ENCODE measurements at regions not wholly inside any gene's neighbourhood (a gene's known extent, or its start where the extent isn't known, plus 50 kb on each side); places are given as distances from the start of the nearest gene placed in this dataset.

DNA sequence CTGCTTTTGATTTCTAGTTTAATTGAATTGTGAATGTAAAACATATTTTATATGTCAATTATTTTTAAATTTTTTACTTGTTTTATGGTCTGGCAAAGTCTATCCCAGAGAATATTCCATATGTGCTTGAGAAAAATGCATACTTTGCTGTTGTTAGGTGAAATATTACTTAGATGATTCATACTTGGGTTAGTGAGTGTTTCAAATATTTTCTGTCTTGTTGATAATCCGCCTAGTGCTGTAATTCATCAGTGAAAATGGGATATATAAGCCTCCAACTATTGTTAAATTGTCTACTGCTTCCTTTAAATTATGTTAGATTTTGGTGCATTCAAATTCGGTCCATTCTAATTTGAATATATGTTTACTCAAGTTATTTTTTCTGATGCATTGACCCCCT is 395.5 kb downstream of the LRFN5 start:
- DNase-seq (ENCODE audit: low read depth), result no peak

- DNase-seq (ENCODE audit: low read depth), result no peak
These were observed 394.8 kb downstream of the LRFN5 start for GRCh38 chr14:42001431-42001830.

- no peak for DNase-seq (ENCODE audit: low read depth)
These were observed 393.8 kb downstream of the LRFN5 start for GRCh38 chr14:42000450-42000849.

DNA sequence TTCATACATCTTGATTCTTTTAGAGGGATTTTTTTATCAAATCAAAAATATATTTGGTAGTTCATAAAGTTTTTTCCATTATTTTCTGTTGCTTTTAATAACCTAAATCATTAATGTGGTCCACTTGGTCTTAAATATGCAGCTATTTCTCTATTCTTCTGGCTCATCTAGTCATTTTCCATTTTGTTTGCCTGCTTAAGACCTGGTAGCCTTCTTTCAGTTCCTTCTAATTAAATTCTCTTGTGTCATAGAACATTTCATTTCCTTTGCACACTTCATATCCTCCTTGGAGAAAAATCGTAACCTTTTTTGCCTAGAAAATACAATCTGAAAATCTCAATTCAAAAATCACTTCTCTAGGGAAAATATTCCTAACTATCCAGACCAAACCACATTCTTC is 387.0 kb downstream of the LRFN5 start:
- DNase-seq (ENCODE audit: low read depth), result no peak

DNA sequence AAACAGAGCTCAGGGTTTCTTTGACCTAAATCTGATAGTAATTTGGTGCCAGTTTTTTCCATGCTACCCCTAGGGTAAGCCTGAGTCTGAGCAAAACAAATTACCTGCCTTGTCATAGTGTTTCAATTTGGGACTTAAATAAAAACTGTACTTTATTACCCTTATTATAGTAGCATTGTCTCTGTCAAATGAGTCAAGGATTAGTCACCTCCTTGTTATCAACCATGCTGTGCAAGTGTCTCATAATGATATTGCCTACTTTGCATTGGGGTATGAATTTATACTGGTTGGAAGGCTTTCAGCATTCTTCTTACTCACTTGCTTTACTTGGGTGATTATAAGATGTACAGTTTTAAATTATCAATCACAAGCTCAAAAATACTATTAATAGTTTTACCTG is 380.0 kb downstream of the LRFN5 start:
- no peak for DNase-seq (ENCODE audit: low read depth)

DNA sequence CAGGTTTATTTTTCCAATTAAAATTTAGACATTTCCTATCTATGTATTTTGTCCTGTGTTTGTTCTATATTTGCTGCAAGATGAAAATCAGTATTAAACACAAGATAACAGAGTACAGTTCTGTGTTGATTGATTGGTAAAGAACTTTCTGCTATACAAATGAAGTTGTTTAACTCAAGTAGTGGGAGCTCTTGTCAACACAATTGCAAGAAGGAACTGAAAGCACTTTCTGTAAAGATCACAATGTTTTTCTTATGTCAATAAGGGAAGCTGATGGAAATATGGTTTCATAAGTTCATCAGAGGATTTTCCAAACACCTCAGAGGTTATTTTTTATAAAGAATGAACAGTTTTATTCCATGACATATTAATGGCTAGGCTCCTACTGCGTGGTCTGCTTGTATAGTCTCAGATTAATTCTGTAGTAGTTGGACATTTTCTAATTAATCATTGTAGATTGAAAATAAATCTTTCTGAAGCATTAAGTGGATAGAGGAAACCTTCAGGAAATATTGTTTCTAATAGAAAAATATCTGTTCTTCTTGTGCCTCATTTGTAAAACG is 379.5 kb downstream of the LRFN5 start:
- DNase-seq (ENCODE audit: low read depth), result no peak

GRCh38 chr14:41973178-41973577 is 366.5 kb downstream of the LRFN5 start:
- DNase-seq (ENCODE audit: low read depth), result no peak

DNA sequence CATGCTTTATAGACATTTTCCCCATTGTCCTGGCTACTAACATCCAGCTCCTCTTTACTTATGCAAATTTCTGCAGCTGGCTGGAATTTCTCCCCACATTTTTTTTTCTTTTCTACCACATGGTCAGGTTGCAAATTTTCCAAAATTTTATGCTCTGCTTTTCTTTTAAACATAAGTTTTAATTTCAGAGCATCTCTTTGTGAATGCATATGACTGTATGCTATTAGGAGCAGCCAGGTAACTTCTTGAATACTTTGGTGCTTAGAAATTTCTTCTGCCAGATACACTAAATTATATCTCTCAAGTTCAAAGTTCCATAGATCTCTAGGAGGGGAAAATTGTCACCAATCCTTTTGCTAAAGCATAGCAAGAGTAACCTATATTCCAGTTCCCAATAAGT is 365.9 kb downstream of the LRFN5 start:
- no peak for DNase-seq (ENCODE audit: low read depth)

DNA sequence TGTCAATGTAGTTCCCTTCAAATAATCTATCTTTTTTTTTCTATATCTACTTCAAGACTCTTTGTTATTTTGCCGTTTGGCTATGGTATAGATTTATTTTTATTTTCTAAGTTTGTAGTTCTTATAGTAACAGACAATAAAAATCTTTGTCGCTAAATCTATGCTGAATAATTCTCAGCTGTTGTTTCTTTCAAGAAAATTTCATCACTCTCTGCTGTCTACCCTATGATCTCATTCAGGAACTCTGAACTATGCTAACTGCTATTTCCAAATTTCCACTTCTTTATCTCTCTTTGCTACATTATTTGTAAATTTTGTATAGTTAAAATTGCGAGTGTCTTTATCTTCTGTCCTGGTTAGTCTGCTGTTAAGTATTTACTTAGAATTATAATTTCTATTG is 353.6 kb downstream of the LRFN5 start:
- no peak for DNase-seq (ENCODE audit: low read depth)

DNA sequence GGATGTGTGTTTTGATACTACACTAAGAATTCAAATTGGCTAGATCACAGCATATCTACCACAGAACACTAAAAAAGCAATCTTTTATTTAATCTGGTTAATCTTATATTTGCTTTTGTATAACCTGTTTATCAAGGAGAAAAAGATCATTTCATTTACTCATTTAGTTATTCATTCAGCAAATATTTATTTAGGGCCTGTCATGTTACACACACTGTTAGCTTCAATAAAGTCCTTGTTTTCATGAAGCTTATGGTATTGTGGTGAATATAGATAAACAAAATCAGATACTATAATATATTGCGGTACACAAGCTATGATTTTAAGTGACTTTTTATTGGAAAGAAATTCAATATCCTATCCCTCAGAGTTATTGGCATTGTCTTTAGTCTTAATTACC is 350.8 kb downstream of the LRFN5 start:
- no peak for DNase-seq (ENCODE audit: low read depth)

Measured in forelimb muscle (tissue), 1 donor.